ENCODE measurements at regions not wholly inside any gene's neighbourhood (a gene's known extent, or its start where the extent isn't known, plus 50 kb on each side); places are given as distances from the start of the nearest gene placed in this dataset.

DNA sequence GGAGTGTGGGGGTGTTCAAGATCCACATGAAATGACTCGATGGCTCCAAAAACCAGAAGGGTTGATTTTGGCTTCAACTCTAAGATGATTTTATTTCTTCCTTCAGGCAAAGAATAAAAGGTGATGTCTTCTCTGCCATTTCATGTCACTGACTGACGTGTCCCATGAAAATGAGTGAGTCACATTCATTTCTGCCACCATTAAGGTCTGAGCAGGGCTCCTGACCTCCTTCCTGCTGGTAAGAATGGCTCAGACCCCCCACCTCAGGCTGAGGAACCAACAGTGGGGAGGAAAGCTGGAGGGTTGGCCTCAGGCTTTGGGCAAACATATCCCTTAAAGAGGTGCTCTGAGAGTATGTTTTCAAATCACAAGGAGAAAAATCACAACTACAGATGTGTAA is 53.9 kb upstream of the ZNF354A start:
- Histone ChIP-seq H3K4me2 (no peak overlapping the region), H3K9me2 (ENCODE audit: insufficient read depth) (no peaks in the 10 kb centered on the region), H3K27ac (ENCODE audit: low read depth) (no peak overlapping the region), H2AFZ (no peak overlapping the region), H3K4me1 (ENCODE audit: insufficient read depth) (no peaks in the 10 kb centered on the region), H3K27me3 (ENCODE audit: insufficient read depth) (no peaks in the 10 kb centered on the region), H3K36me3 (ENCODE audit: insufficient read depth) (no peaks in the 10 kb centered on the region), H3K4me3 (no peak overlapping the region), H3F3A (replicated peaks; ENCODE audit: low read depth) (no peaks in the 10 kb centered on the region), H3K79me2 (replicated peaks; ENCODE audit: insufficient read depth) (no peaks in the 10 kb centered on the region), H4K20me1 (replicated peaks; ENCODE audit: insufficient read depth) (no peaks in the 10 kb centered on the region)
- TF ChIP-seq JUNB (IDR thresholded peaks at IDR 0.05; ENCODE audit: unreplicated experiment) (no peak), CTCF (conservative IDR thresholded peaks at IDR 0.05; ENCODE audit: low read depth in 2 of 2) (no peak), EZH2 (IDR thresholded peaks at IDR 0.05; ENCODE audit: low read depth, unreplicated experiment) (no peak), ZNF331 (CRISPR knock-in tag; IDR thresholded peaks at IDR 0.05; ENCODE audit: low read depth) (no peak), POLR2AphosphoS5 (IDR thresholded peaks at IDR 0.05; ENCODE audit: low read depth) (no peak), ETS1 (IDR thresholded peaks at IDR 0.05) (no peak), NANOG (IDR thresholded peaks at IDR 0.05; ENCODE audit: borderline replicate concordance) (no peak), STAT1 (IDR thresholded peaks at IDR 0.05; ENCODE audit: unreplicated experiment) (no peak), ZNF114 (CRISPR knock-in tag; IDR thresholded peaks at IDR 0.05) (no peak), CREB1 (CRISPR knock-in tag; IDR thresholded peaks at IDR 0.05; ENCODE audit: low read depth) (no peak), REST (IDR thresholded peaks at IDR 0.05; ENCODE audit: unreplicated experiment) (no peak), ZNF462 (CRISPR knock-in tag; IDR thresholded peaks at IDR 0.05) (no peak), EZH2phosphoT487 (IDR thresholded peaks at IDR 0.05; ENCODE audit: unreplicated experiment) (no peak)
- Mint-ChIP-seq H3K9me3 (peaks cover 99% of the 10 kb centered on the region), H3K4me1 (no peaks in the 10 kb centered on the region), H3K27me3 (ENCODE audit: insufficient read depth, low read depth, poor library complexity) (peaks cover 5% of the 10 kb centered on the region), H3K36me3 (ENCODE audit: low read depth) (peaks cover 33% of the 10 kb centered on the region), H3K27ac (no peak overlapping the region), H3K4me3 (no peak overlapping the region)
- no peak for DNase-seq (ENCODE audit: low spot score)
- no peak for ATAC-seq
